ENCODE measurements at regions not wholly inside any gene's neighbourhood (a gene's known extent, or its start where the extent isn't known, plus 50 kb on each side); places are given as distances from the start of the nearest gene placed in this dataset.

DNA sequence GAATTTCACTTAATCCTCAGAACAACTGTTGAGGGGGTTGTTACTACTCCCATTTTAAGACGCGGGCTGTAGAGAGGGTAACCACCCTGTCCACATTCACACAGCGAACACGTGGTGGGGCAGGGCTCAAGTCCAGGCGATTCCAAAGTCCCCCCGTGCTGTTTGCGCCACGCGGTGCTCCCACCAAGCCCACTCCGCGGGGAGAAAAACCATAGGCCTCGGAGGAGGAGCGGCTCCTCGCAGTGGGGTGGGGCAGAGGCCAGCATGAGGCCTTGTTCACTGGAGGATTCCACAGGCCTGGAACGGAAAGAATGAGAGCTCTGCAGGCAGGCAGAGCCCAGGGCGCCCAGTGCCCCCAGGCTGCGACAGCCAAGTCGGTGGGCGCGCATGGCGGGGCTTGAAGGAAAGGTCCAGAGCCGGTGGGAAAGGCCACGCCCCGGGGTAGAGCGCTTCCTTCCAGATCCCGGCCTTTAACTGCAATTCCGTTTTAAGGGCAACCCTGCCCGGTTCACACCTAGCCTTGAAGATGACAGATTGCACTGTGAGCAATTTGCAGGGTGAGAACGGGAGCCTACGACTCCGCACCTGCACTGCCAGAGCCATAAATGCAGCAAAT lies 161.8 kb upstream of the TBL1XR1 start:
- TF ChIP-seq, protein P1, sequence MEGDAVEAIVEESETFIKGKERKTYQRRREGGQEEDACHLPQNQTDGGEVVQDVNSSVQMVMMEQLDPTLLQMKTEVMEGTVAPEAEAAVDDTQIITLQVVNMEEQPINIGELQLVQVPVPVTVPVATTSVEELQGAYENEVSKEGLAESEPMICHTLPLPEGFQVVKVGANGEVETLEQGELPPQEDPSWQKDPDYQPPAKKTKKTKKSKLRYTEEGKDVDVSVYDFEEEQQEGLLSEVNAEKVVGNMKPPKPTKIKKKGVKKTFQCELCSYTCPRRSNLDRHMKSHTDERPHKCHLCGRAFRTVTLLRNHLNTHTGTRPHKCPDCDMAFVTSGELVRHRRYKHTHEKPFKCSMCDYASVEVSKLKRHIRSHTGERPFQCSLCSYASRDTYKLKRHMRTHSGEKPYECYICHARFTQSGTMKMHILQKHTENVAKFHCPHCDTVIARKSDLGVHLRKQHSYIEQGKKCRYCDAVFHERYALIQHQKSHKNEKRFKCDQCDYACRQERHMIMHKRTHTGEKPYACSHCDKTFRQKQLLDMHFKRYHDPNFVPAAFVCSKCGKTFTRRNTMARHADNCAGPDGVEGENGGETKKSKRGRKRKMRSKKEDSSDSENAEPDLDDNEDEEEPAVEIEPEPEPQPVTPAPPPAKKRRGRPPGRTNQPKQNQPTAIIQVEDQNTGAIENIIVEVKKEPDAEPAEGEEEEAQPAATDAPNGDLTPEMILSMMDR (IDR thresholded peaks at IDR 0.05; ENCODE audit: low read length), result no peak
- no peak for TF ChIP-seq EZH2phosphoT487 (IDR thresholded peaks at IDR 0.05; ENCODE audit: low read length)

Data from MM.1S (cell line).